T-cell (primary cell): ENCODE measurements at regions not wholly inside any gene's neighbourhood (a gene's known extent, or its start where the extent isn't known, plus 50 kb on each side); places are given as distances from the start of the nearest gene placed in this dataset.

ENCODE experiments used
- ATAC-seq, 4 experiments: fragments of 200-7000 bp in 3 of 4; fragments of 150-1000 bp in 1 of 4; cut with Tn5 transposase; replicated peaks in 1 of 4; 1 replicate in 3 of 4; 2 replicates in 1 of 4; pipeline ENCODE4 v1.10.0; 2021; ENCODE audit warnings: moderate library complexity in 3 of 4, mild to moderate bottlenecking in 2 of 4, moderate number of reproducible peaks in 1 of 4
- CTCF ChIA-PET, 2 donors: fragments of 300-600 bp; sonication (Branson Sonifier 250); formaldehyde crosslinking; loops; one replicate each; lab custom pipeline; 2022; ENCODE audit warnings: antibody characterized with exemption in 2 of 2; lab: Charles Lee
- POLR2A ChIA-PET, 2 donors: fragments of 300-600 bp; sonication (Branson Sonifier 250); formaldehyde crosslinking; loops; one replicate each; lab custom pipeline; 2022; ENCODE audit warnings: antibody characterized with exemption in 2 of 2; lab: Charles Lee
- DNase-seq, 35 experiments: peaks; one replicate each; pipeline versions ENCODE4 v3.0.0 to v3.0.0-alpha.2; 2013 to 2023
- H3K27ac ChIP-seq: one replicate; pipeline ENCODE4 v1.5.1; 2013; ENCODE audit warnings: low read length
- H3K27me3 ChIP-seq, 2 experiments: replicated peaks in 1 of 2; 1 replicate in 1 of 2; 2 replicates in 1 of 2; pipeline versions ENCODE4 v1.6.1 to v1.7.0; 2013; ENCODE audit warnings: low read length in 1 of 2, mixed read lengths in 1 of 2; ENCODE audit not compliant: control insufficient read depth in 2 of 2, insufficient read depth in 2 of 2; ENCODE audit errors: extremely low read depth in 1 of 2
- H3K36me3 ChIP-seq, 2 donors: 1 replicate in 1 of 2; 2 replicates in 1 of 2; pipeline versions ENCODE4 v1.6.1 to v1.7.0; 2013; ENCODE audit warnings: low read length in 1 of 2; ENCODE audit not compliant: control insufficient read depth in 2 of 2, insufficient read depth in 1 of 2; ENCODE audit errors: extremely low read depth in 1 of 2
- H3K4me1 ChIP-seq, 2 experiments: 1 replicate in 1 of 2; 2 replicates in 1 of 2; pipeline versions ENCODE4 v1.6.1 to v1.7.0; 2013; ENCODE audit warnings: low read length in 2 of 2, mixed read lengths in 1 of 2; ENCODE audit not compliant: insufficient read depth in 2 of 2, control insufficient read depth in 1 of 2; ENCODE audit errors: extremely low read depth in 1 of 2
- H3K4me3 ChIP-seq, 2 donors: 1 replicate in 1 of 2; 2 replicates in 1 of 2; pipeline versions ENCODE4 v1.5.1 to v1.7.0; 2013; ENCODE audit warnings: mild to moderate bottlenecking in 2 of 2, low read length in 1 of 2, moderate library complexity in 1 of 2; ENCODE audit not compliant: control insufficient read depth in 1 of 2; ENCODE audit errors: extremely low read depth in 1 of 2
- H3K9me3 ChIP-seq: 2 replicates; pipeline ENCODE4 v1.7.0; 2013
- H3K27ac Mint-ChIP-seq, 2 donors: one replicate each; pipeline ENCODE4 v1.8.0; 2020 to 2021; ENCODE audit warnings: mild to moderate bottlenecking in 2 of 2, mixed read lengths in 2 of 2
- H3K27me3 Mint-ChIP-seq, 2 donors: one replicate each; pipeline ENCODE4 v1.8.0; 2021 to 2022; ENCODE audit warnings: mixed read lengths in 2 of 2
- H3K36me3 Mint-ChIP-seq: one replicate; pipeline ENCODE4 v1.8.0; 2021; ENCODE audit warnings: mixed read lengths
- H3K4me1 Mint-ChIP-seq, 3 donors: one replicate each; pipeline ENCODE4 v1.8.0; 2020 to 2022; ENCODE audit warnings: mixed read lengths in 3 of 3, mild to moderate bottlenecking in 1 of 3
- H3K4me3 Mint-ChIP-seq, 3 donors: one replicate each; pipeline ENCODE4 v1.8.0; 2020 to 2022; ENCODE audit warnings: mild to moderate bottlenecking in 3 of 3, mixed read lengths in 3 of 3, moderate library complexity in 3 of 3
- H3K9me3 Mint-ChIP-seq, 3 donors: one replicate each; pipeline ENCODE4 v1.8.0; 2020 to 2022; ENCODE audit warnings: mixed read lengths in 3 of 3
- WGBS: methylation state at CpG from one replicate; pipeline ENCODE4 v1.1.5; 2013; ENCODE audit warnings: missing lambda C conversion rate; ENCODE audit not compliant: insufficient coverage; 5-methylcytosine and 5-hydroxymethylcytosine counted together

DNA sequence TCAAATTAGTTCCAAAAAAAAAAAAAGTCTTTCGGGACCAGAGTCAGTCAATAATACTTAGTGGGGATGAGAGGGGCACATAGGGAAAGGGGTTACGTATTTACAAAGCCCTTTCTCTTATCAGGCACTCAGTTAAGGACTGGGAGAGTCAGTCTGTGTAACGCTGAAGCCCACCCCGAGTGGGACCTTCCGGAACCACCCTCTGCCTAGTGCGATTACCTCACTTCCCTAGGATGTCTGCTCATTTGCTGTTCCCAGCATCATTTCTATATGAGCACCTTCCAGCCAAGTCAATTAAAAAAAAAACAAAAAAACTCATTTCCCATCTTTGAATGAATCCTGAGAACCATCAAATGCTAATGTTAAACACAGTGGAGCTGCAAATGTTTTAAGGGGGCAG, 76.9 kb downstream of the BMP4 start:
- Mint-ChIP-seq H3K36me3 (no peaks in the 10 kb centered on the region), H3K4me1 (no peaks in the 10 kb centered on the region), H3K9me3 (peaks cover 0 to 9% (median 5%) of the 10 kb centered on the region in 3 donors), H3K4me3 (no peak overlapping the region), H3K27ac (no peak overlapping the region), H3K27me3 (peaks cover 2 to 7% of the 10 kb centered on the region in 2 donors)
- Histone ChIP-seq H3K4me1 (no peaks in the 10 kb centered on the region), H3K9me3 (no peaks in the 10 kb centered on the region), H3K27me3 (no peaks in the 10 kb centered on the region), H3K4me3 (no peak overlapping the region), H3K27ac (no peak overlapping the region), H3K36me3 (no peaks in the 10 kb centered on the region)
- ChIA-PET CTCF (no interaction called here), POLR2A (no interaction called here)
- DNase-seq (no peak), ATAC-seq (no peak)
- 90% methylated on average over 4 of the region's 6 CpGs for WGBS

DNA sequence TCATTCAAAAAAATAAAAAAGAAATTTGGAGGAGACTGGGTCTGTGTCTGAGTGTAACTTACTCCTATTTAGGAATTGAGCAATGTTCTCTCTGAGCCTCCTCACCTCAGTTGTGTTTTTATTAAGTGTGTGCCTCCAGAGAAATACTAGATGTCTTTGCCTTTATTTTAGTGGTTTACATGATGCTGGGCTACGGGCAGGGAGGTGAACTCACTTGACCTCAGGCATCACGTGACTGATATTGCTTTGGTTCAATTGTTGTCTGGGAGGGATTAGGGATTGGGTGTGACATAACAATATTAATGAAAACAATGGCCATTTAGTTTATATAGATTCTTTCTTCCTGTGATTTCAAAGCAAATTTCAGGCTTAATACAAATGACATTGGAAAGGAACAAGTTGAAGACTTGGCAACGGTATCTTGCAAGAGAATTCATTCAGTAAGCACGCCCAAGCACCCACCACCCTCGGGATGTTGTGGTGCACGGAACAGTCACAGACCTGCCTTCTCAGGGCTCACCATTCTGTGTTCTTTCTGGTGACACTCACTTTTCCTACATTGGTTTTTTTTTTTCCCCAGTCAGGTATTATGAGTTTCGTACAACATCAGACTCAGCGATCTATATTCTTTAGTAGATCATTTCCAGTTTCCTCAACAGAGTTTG, 77.5 kb downstream of the BMP4 start:
- Mint-ChIP-seq H3K4me1 (no peaks in the 10 kb centered on the region), H3K27me3 (peaks cover 2 to 7% of the 10 kb centered on the region in 2 donors), H3K9me3 (peaks cover 0 to 9% (median 5%) of the 10 kb centered on the region in 3 donors), H3K4me3 (no peak overlapping the region), H3K27ac (no peak overlapping the region), H3K36me3 (no peaks in the 10 kb centered on the region)
- DNase-seq, result no peak
- H3K36me3 ChIP-seq, result no peaks in the 10 kb centered on the region
- WGBS, result 86% methylated on average over 5 of the region's 8 CpGs
- H3K9me3 ChIP-seq, result no peaks in the 10 kb centered on the region
- no peaks in the 10 kb centered on the region for H3K27me3 ChIP-seq
- ChIA-PET CTCF (no interaction called here), POLR2A (no interaction called here)
- no peaks in the 10 kb centered on the region for H3K4me1 ChIP-seq
- no peak overlapping the region for H3K27ac ChIP-seq
- ATAC-seq, result no peak
- no peak overlapping the region for H3K4me3 ChIP-seq

DNA sequence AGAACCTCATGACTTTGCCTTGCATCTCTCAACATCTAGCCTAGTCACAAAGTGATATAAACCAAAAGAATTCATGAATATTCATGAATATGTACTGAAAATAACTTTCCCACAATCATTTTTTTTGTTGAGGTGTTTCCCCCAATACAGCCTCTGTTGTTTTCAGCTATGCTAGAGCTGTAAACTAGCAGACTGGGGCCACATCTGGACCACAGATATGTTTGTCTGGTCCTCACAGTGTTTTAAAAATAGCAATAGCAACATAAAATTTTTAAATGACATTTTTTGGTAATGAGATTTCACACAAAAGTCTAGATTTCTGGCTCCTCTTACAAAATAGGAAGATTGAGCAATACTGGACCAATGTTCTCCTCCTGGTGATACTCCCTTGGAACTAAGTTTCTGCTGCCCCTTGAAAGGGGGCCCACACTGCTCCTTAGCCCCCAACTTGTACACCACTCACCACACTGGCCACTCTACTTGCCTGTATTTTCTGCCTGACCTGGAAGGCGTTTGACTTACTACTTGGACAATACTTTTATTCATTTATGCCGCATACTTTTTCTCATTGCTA, 81.2 kb downstream of the BMP4 start:
- Mint-ChIP-seq H3K27me3 (peaks cover 2 to 7% of the 10 kb centered on the region in 2 donors), H3K36me3 (no peaks in the 10 kb centered on the region), H3K4me3 (no peak overlapping the region), H3K9me3 (peaks cover 0 to 9% (median 5%) of the 10 kb centered on the region in 3 donors), H3K4me1 (no peaks in the 10 kb centered on the region), H3K27ac (no peak overlapping the region)
- 100% methylated on average over 2 of the region's 2 CpGs for WGBS
- no peak overlapping the region for H3K27ac ChIP-seq
- H3K4me1 ChIP-seq, result no peaks in the 10 kb centered on the region
- no peaks in the 10 kb centered on the region for H3K9me3 ChIP-seq
- H3K4me3 ChIP-seq, result no peak overlapping the region
- DNase-seq (no peak), ATAC-seq (no peak)
- H3K27me3 ChIP-seq, result no peaks in the 10 kb centered on the region
- ChIA-PET POLR2A (no interaction called here), CTCF (no interaction called here)
- no peaks in the 10 kb centered on the region for H3K36me3 ChIP-seq

DNA sequence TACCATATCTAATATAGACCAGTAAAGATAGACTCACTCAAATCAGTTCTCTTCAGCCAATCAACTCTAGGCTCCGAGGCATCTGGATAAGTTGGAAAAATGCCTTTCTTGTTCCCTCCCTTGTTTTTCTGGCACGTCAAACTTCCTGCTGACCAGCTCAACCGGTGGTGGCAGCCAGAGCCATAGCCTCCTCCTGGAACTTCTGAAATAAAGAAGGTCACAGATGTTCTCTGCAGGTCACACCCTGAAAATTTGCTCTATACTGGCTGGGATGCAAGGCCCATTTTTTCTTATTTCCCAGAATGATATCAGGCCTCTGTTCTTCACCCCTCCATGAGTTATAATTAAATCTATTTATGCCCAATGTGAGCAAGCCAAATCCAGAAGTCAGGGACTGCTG, 81.9 kb downstream of the BMP4 start:
- H3K27me3 ChIP-seq, result no peaks in the 10 kb centered on the region
- Mint-ChIP-seq H3K27me3 (peaks cover 2 to 7% of the 10 kb centered on the region in 2 donors), H3K4me3 (no peak overlapping the region), H3K9me3 (peaks cover 0 to 9% (median 5%) of the 10 kb centered on the region in 3 donors), H3K36me3 (no peaks in the 10 kb centered on the region), H3K27ac (no peak overlapping the region), H3K4me1 (no peaks in the 10 kb centered on the region)
- ATAC-seq, result no peak
- 67% methylated on average over 1 of the region's 3 CpGs for WGBS
- H3K36me3 ChIP-seq, result no peaks in the 10 kb centered on the region
- CTCF ChIA-PET, result no interaction called here
- DNase-seq, result no peak
- H3K4me3 ChIP-seq, result no peak overlapping the region
- POLR2A ChIA-PET, result no interaction called here
- no peaks in the 10 kb centered on the region for H3K9me3 ChIP-seq
- no peak overlapping the region for H3K27ac ChIP-seq
- H3K4me1 ChIP-seq, result no peaks in the 10 kb centered on the region

DNA sequence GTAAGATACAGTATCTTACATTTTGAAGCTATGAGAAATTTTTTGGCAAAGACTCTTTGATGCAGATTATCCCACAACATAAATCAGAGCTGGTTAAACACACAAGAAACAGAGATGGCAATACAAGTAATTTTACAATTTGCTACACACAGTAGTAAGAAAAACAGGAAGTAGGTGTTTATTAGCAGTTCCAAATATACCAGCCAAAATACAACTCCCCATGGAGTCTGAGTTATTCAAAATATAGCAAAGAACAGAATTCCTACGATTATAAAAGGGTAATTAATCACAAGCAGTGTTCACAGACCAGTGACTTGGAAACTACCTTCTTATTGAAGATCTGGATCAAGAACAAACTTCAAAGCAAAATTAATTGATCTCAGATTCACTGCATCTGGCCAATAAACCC, 83.9 kb downstream of the BMP4 start:
- Mint-ChIP-seq H3K36me3 (no peaks in the 10 kb centered on the region), H3K27ac (no peak overlapping the region), H3K4me1 (no peaks in the 10 kb centered on the region), H3K4me3 (no peak overlapping the region), H3K27me3 (peaks cover 2 to 7% of the 10 kb centered on the region in 2 donors), H3K9me3 (peaks cover 0 to 9% (median 5%) of the 10 kb centered on the region in 3 donors)
- H3K27ac ChIP-seq, result no peak overlapping the region
- no peaks in the 10 kb centered on the region for H3K36me3 ChIP-seq
- H3K4me3 ChIP-seq, result no peak overlapping the region
- no peaks in the 10 kb centered on the region for H3K4me1 ChIP-seq
- no peak for ATAC-seq
- H3K27me3 ChIP-seq, result no peaks in the 10 kb centered on the region
- CTCF ChIA-PET, result no interaction called here
- DNase-seq, result no peak
- 60% methylated on average over 1 of the region's 1 CpG for WGBS
- no peaks in the 10 kb centered on the region for H3K9me3 ChIP-seq
- POLR2A ChIA-PET, result no interaction called here

DNA sequence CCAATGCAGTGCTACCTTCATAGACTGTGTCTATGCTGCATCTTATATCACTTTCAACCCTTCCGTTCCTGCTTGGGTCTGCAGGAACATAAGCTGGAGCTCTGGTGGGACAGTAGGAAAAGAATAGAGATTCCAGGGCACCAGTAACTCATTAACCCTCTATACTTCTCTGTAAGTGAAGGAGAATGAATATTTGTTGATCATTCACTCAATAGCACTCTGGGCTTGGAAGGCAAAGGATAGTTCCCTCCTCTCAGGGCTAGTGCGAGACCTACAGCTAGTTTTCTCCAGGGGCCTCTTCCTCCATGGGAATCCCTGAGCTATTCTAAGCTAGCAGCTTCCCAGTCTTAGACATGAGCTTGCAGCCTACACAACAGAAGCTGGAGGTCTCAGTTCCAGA, 84.7 kb downstream of the BMP4 start:
- no peak overlapping the region for H3K4me3 Mint-ChIP-seq
- H3K9me3 ChIP-seq, result no peaks in the 10 kb centered on the region
- WGBS, result 71% methylated on average over 1 of the region's 2 CpGs
- H3K4me3 ChIP-seq, result no peak overlapping the region
- no peaks in the 10 kb centered on the region for H3K27me3 ChIP-seq
- no peaks in the 10 kb centered on the region for H3K36me3 ChIP-seq
- H3K27me3 Mint-ChIP-seq, result peaks cover 2 to 7% of the 10 kb centered on the region in 2 donors
- no peak overlapping the region for H3K27ac Mint-ChIP-seq
- DNase-seq, result no peak
- no peaks in the 10 kb centered on the region for H3K36me3 Mint-ChIP-seq
- H3K4me1 ChIP-seq, result no peaks in the 10 kb centered on the region
- ChIA-PET POLR2A (no interaction called here), CTCF (no interaction called here)
- H3K4me1 Mint-ChIP-seq, result no peaks in the 10 kb centered on the region
- no peak for ATAC-seq
- H3K27ac ChIP-seq, result no peak overlapping the region
- peaks cover 0 to 9% (median 5%) of the 10 kb centered on the region in 3 donors for H3K9me3 Mint-ChIP-seq
